GM18499 (cell line): ENCODE measurements at regions not wholly inside any gene's neighbourhood (a gene's known extent, or its start where the extent isn't known, plus 50 kb on each side); places are given as distances from the start of the nearest gene placed in this dataset.
"Not testable (repeated sequence)": the region's sequence is repeated elsewhere in the genome, so short reads cannot be mapped to it uniquely, and the experiment has no call there.

Experiments used
- ATAC-seq: cut with Tn5 transposase; IDR thresholded peaks from one replicate; pipeline ENCODE4 v1.9.1; 2021; ENCODE audit warnings: moderate number of reproducible peaks; ENCODE audit not compliant: insufficient read depth, unreplicated experiment

- no peak for ATAC-seq
Measured at GRCh38 chr7:85693326-85693725, 506.5 kb upstream of the SEMA3D start.

GRCh38 chr7:85688712-85689111 lies 501.9 kb upstream of the SEMA3D start:
- ATAC-seq: no peak

GRCh38 chr7:85686401-85687181 lies 499.7 kb upstream of the SEMA3D start:
- no peak for ATAC-seq

- no peak for ATAC-seq
Measured at GRCh38 chr7:85685901-85686300, 499.0 kb upstream of the SEMA3D start.

GRCh38 chr7:85682833-85683620 lies 496.2 kb upstream of the SEMA3D start:
- no peak for ATAC-seq

- ATAC-seq: no peak
Measured at GRCh38 chr7:85681241-85681640, 494.4 kb upstream of the SEMA3D start.

GRCh38 chr7:85675093-85675492 lies 488.2 kb upstream of the SEMA3D start:
- ATAC-seq: not testable (repeated sequence)

DNA sequence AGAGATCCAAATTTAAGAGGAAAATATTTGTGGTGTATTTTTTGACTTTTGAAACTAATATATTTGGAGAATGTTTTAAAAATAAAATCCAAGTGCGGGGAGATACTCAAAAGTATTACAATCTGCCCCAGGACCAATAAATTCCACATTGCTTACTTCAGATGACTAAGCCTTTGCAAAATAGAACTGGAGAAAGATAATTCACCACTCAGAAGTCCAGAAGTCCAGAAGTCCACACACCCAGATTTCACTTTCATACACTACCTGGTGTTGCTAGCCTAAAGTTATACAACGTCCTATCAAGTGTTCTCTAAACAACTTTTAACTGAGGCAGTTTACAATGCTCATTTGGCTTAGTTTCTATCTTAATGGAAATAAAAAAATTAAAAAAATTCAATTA lies 487.0 kb upstream of the SEMA3D start:
- no peak for ATAC-seq

DNA sequence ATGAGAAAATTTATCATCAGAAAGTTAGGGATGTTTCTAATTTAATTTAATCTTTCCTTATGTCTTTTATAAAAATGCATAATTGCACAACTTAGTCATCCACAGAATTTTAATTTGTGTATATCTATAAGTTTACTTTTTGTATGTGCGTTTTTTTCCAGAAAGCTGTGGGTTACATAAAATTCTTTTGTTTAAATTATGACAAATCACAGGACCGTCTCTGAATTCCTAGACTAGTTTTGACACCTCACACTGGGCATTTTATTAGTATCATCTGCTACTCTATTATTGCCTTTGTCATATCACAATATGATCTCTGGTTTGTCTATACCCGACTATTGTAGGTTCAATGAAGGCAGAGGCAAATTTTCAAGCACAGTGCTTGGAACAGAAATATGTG lies 482.4 kb upstream of the SEMA3D start:
- no peak for ATAC-seq

- ATAC-seq: no peak
Measured at GRCh38 chr7:85664341-85664740, 477.5 kb upstream of the SEMA3D start.

DNA sequence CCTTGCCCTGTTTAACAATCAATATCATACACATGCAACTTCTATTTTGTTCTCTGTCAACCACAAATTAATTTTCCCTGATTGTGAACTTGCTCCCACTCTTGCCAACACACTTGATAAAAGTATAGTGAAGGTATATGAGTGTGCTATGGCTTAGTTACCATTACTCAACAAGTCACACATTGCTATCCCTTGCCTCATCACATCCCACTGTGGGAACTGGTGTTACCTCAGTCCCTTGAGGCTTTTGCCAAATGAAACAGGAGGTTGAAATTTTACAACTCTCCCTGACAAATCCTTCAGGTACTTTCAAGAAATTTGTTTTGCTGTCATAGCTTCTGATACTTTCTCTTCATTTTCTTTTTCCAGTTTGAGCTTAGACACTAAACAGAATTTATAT lies 472.5 kb upstream of the SEMA3D start:
- ATAC-seq: no peak

DNA sequence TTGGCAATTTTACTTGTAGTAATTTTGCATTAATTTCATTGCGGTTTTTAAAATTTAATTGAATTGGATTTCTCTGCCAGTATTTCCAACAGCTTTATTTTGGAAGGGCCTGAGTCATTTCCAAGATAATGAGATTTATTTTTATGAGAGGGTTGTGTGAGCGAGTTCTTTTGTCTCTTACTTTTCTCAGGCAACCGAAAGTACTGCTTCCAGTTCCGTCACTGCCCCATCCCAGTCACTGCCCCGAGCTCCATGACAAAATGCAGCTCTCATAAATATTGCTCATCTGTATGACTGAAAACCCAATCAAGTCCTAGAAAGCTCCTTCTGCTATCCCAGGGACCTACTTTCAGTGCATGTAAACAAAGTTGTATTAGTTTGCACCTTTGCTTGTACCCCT lies 468.4 kb upstream of the SEMA3D start:
- ATAC-seq: no peak

- no peak for ATAC-seq
Measured at GRCh38 chr7:85644272-85644671, 457.4 kb upstream of the SEMA3D start.

DNA sequence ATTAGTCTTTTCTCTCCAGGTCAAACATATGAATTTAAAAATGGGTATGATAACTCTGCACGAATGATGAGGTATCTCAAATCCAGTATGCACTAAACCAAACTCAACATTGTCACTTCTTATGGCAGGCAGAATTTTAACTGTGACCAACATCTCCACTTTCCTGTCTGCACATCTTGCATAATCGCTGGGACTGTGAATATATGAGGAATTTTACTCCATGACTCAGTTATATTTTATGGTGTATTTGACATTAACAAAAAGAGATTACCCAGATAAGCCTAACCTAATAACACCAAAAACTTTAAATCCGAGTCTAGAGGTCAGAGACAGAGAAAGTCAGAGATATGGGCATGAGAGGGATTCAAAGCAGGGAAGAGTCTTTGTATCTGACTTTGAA lies 454.5 kb upstream of the SEMA3D start:
- no peak for ATAC-seq

DNA sequence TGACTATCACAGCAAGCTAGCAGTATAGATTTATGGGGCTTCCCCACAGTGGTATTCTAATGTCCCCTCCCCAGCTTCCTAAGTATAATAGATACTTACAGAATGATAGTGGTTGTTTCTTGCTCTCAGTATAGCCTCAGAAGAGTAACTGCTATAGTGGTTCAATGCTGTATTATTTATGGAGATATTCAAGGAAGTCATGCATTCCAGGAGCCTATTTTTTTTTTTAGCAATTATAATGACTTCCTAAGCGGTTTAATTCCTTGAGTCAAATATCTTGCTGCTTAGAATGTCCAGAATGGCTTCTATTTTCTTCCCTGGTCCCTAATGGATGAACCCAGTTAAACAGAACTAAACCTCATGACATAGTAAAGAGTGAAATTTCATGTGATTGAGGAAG lies 451.5 kb upstream of the SEMA3D start:
- ATAC-seq: no peak

GRCh38 chr7:85634951-85635350 lies 448.1 kb upstream of the SEMA3D start:
- no peak for ATAC-seq

DNA sequence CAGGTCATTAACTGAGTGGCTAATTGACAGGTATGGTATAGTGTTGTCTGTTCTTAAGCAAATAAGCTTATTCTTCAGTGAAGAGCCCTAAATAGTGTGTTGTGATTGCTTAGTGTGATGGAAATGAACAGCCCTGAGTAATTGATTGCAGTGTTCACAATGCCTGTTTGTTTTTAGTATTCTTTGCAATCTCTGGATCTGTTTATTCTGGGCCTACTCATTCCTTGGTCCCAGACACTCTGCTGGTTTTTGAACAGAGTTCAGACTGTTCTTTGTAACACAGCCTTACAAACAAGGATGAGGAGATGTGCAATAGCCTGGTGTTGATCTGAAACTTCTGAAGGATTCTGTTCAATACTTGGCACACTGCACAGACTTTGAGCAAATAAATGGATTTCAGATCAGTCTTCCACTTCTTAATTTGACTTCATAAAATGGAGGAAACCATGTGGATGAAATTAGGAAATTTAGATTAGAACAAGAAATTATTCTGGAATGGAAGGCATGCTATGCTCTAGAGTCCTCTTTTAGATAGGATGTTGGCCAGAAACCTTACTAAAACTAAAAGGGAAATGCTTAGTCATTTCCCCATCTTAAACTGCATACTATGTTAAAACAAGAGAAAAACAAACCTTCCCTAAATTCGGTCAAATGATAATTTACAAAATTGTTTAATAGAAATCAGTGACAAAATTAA lies 444.2 kb upstream of the SEMA3D start:
- no peak for ATAC-seq

DNA sequence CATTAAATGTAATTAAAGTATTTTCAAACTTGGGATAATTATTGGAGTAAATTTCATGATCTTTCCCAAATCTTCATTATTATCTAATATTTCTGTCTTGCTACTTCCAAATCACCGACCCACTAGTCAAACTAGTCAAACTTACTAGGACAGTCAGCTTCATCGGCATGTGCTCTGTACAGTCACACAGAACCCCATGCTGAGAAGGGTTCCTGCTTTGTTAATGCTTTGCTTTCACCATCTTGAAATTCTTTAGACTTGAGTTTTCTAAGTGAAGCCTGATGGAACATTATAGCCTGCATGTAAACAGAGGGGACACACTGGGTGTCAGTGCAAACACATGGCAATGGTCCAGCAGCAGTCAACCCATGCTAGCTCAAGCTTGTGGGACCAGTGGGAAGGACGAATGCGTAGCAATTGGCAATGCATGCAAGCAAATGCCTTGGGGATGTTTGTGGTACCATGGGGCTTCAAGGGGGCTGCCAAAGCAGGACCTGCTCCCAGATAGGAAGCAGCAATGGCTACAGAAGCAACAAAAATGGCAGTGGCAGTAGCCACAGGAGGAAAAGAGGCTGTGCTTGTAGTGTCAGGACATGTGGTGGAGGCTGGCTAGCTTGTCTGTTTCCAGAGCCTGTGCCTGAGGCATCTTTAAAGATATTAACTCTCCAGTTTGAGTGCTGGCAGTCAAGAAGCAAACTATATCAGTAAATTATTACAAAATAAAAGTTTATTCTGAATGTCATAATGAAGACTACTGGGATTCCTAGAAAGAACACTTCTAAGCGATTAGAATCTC lies 441.1 kb upstream of the SEMA3D start:
- no peak for ATAC-seq

DNA sequence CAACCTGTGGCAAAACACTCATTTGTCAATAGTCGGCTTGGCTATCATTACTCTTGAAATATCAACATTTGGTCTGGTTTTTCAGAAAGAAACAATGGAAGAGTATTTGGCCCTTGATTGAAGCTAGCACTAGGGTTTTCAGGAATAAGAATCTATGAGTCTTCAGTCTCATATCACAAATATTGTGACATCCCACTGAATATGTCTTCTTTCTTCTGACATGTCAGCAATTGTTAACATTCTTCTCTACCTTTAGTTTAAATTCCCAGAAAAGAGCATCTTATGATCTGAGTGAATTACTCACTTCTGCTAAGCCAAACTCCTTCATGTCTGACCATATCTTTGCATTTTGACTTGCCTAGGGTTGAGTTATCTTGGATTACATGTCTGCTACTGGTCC lies 435.2 kb upstream of the SEMA3D start:
- no peak for ATAC-seq

DNA sequence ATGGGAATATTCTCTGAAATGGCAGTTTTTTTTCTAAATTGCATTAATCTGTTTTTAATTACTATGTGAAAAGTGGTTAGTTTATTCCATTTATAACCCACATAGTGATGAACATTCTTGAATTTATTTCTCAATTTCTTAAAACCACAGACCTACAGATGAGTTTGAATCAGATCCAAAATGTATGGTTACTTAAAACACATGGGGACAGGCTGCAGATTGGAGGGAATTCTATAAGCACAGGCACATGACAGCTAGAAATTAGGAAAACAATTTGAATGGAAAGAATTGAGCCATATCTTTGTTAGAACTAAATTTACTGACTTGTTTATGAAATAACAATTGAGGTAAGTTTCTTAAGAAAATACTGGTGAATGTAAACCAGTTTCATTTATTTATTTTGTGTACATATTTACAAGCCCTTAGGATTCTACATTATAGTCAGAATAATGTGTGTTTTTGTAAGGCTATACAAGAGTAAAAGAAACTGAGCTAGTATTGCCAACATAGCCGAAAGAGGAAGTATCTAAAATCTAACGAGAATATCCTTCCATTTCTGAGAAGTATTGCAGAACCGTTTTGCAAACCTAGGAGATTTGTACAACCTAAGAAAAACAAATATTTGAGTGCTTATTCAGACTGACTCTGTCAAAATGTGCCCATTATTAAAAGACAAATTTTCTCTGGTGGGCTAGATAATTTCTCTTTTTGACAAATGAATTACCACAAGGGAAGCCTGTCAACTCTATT lies 434.3 kb upstream of the SEMA3D start:
- ATAC-seq: no peak
